A673 (cell line): ENCODE measurements at regions not wholly inside any gene's neighbourhood (a gene's known extent, or its start where the extent isn't known, plus 50 kb on each side); places are given as distances from the start of the nearest gene placed in this dataset.

ENCODE experiments used
- BruUV-seq: library from RNA; stranded (reverse); fragments of 400-500 nt; replicated peaks from 2 replicates; lab custom pipeline; 2021; lab: Mats Ljungman, UMichigan
- CTCF ChIA-PET: fragments of 300-600 bp; sonication (Branson Sonifier 250); formaldehyde crosslinking; loops from one replicate; lab custom pipeline; 2022; ENCODE audit warnings: antibody characterized with exemption; lab: Charles Lee
- POLR2A ChIA-PET: fragments of 300-600 bp; sonication (Branson Sonifier 250); formaldehyde crosslinking; loops from one replicate; lab custom pipeline; 2022; ENCODE audit warnings: antibody characterized with exemption; ENCODE audit not compliant: low non-redundant PET; lab: Charles Lee
- DNase-seq: peaks from one replicate; pipeline ENCODE4 v3.0.0-alpha.2; 2015; ENCODE audit warnings: low spot score
- H3K27ac ChIP-seq: fragments of 200-600 bp; sonication (generic); 2 replicates; pipeline ENCODE4 v1.5.1; 2016; ENCODE audit warnings: mixed run types, low read depth, mild to moderate bottlenecking, mixed read lengths, antibody characterized with exemption, low read length; ENCODE audit not compliant: poor library complexity, severe bottlenecking
- H3K27me3 ChIP-seq: fragments of 200-600 bp; sonication (generic); replicated peaks from 2 replicates; pipeline ENCODE4 v1.6.1; 2017; ENCODE audit warnings: mixed run types, low read depth, mild to moderate bottlenecking, mixed read lengths, antibody characterized with exemption, low read length; ENCODE audit not compliant: insufficient read depth, poor library complexity
- H3K36me3 ChIP-seq: fragments of 200-600 bp; sonication (generic); 2 replicates; pipeline ENCODE4 v1.6.1; 2016; ENCODE audit warnings: mixed run types, mild to moderate bottlenecking, mixed read lengths, antibody characterized with exemption, low read length; ENCODE audit not compliant: insufficient read depth, poor library complexity, severe bottlenecking
- H3K4me1 ChIP-seq: fragments of 200-600 bp; sonication (generic); 2 replicates; pipeline ENCODE4 v1.6.1; 2017; ENCODE audit warnings: mixed run types, mild to moderate bottlenecking, mixed read lengths, antibody characterized with exemption, low read length; ENCODE audit not compliant: insufficient read depth, poor library complexity, severe bottlenecking
- H3K4me3 ChIP-seq: fragments of 200-600 bp; sonication (generic); 2 replicates; pipeline ENCODE4 v1.5.1; 2016; ENCODE audit warnings: low read depth, mixed run types, mild to moderate bottlenecking, mixed read lengths, low read length; ENCODE audit not compliant: poor library complexity, severe bottlenecking
- H3K9me3 ChIP-seq: fragments of 200-600 bp; sonication (generic); 2 replicates; pipeline ENCODE4 v1.6.1; 2016; ENCODE audit warnings: mixed run types, low read depth, mild to moderate bottlenecking, mixed read lengths, antibody characterized with exemption, low read length; ENCODE audit not compliant: poor library complexity, severe bottlenecking
- CTCF ChIP-seq: fragments of 300-800, 200-600 bp; sonication (generic); conservative IDR thresholded peaks from 2 replicates; pipeline ENCODE4 v1.5.1; 2017; ENCODE audit warnings: low read depth, mild to moderate bottlenecking, antibody characterized with exemption, low read length, moderate library complexity, mixed read lengths
- EZH2 ChIP-seq: fragments of 200-600 bp; sonication (generic); IDR thresholded peaks from 2 replicates; pipeline ENCODE4 v1.6.1; 2017; ENCODE audit warnings: borderline replicate concordance, low read depth, mild to moderate bottlenecking, mixed read lengths, antibody characterized with exemption, low read length; ENCODE audit not compliant: poor library complexity, severe bottlenecking
- intact Hi-C: fragments of 100-400 bp; cut with micrococcal nuclease; formaldehyde crosslinking; loops from one replicate; pipeline ENCODE4 v1.10.0; 2022; ENCODE audit not compliant: unreplicated experiment

- TF ChIP-seq EZH2 (no peak), CTCF (no peak)
- H3K4me1 ChIP-seq = peaks cover 12% of the 10 kb centered on the region
- no peaks in the 10 kb centered on the region for H3K9me3 ChIP-seq
- peak; percentile 98 for DNase-seq
- ChIA-PET CTCF (interaction anchor here (0.7 kb wide), 1 partner anchor 860 kb away, joined by 3 read pairs; no protein-coding TSS in a partner anchor), POLR2A (interaction anchor here (0.6 kb wide), 1 partner anchor 355 kb away, joined by 6 read pairs; no protein-coding TSS in a partner anchor)
- no peaks in the 10 kb centered on the region for H3K36me3 ChIP-seq
- intact Hi-C loops = loop anchor here (5.0 kb wide), 1 partner anchor 249 kb away; no protein-coding TSS in a partner anchor
- BruUV-seq = no TSS peak
- H3K27me3 ChIP-seq = no peaks in the 10 kb centered on the region
- H3K27ac ChIP-seq = peak overlapping the region; percentile 68
- H3K4me3 ChIP-seq = no peak overlapping the region
Measured at GRCh38 chr2:6556755-6557154, 309.0 kb downstream of the CMPK2 start.

- H3K4me1 ChIP-seq = peaks cover 21% of the 10 kb centered on the region
- H3K36me3 ChIP-seq = no peaks in the 10 kb centered on the region
- no TSS peak for BruUV-seq
- ChIA-PET POLR2A (no interaction called here), CTCF (no interaction called here)
- no peaks in the 10 kb centered on the region for H3K27me3 ChIP-seq
- intact Hi-C loops = loop anchor here (5.0 kb wide), 1 partner anchor 250 kb away; no protein-coding TSS in a partner anchor
- no peak overlapping the region for H3K4me3 ChIP-seq
- TF ChIP-seq CTCF (no peak), EZH2 (no peak)
- H3K27ac ChIP-seq = peak overlapping the region; percentile 68
- no peak for DNase-seq
- H3K9me3 ChIP-seq = no peaks in the 10 kb centered on the region
Measured at GRCh38 chr2:6557737-6558136, 308.0 kb downstream of the CMPK2 start.

- Histone ChIP-seq H3K27ac (no peak overlapping the region), H3K4me1 (peaks cover 31% of the 10 kb centered on the region), H3K4me3 (no peak overlapping the region), H3K27me3 (no peaks in the 10 kb centered on the region), H3K36me3 (no peaks in the 10 kb centered on the region), H3K9me3 (no peaks in the 10 kb centered on the region)
- no TSS peak for BruUV-seq
- no peak for DNase-seq
- TF ChIP-seq CTCF = no peak
- no peak for TF ChIP-seq EZH2
- ChIA-PET POLR2A (no interaction called here), CTCF (interaction anchor here (0.7 kb wide), 1 partner anchor 161 kb away, joined by 3 read pairs; no protein-coding TSS in a partner anchor)
- intact Hi-C loops = no loop called here
Measured at GRCh38 chr2:6562771-6563170, 302.9 kb downstream of the CMPK2 start.
